HCT116 (cell line): ENCODE measurements at regions not wholly inside any gene's neighbourhood (a gene's known extent, or its start where the extent isn't known, plus 50 kb on each side); places are given as distances from the start of the nearest gene placed in this dataset.

Source experiments
- ATAC-seq: fragments of 200-7000 bp; cut with Tn5 transposase; 2 replicates; pipeline ENCODE4 v1.9.1; 2020; ENCODE audit warnings: mild to moderate bottlenecking, moderate library complexity
- BruUV-seq: library from RNA; stranded (reverse); fragments of 400-500 nt; replicated peaks from 2 replicates; lab custom pipeline; 2021; lab: Mats Ljungman, UMichigan
- CTCF ChIA-PET: fragments of 300-600 bp; sonication (Branson Sonifier 250); formaldehyde crosslinking; loops from one replicate; lab custom pipeline; 2021; ENCODE audit warnings: antibody characterized with exemption; lab: Charles Lee
- POLR2A ChIA-PET: fragments of 300-600, 350-600 bp; sonication (Branson Sonifier 250); formaldehyde crosslinking; loops from one replicate; lab custom pipeline; 2021; ENCODE audit warnings: antibody characterized with exemption; lab: Charles Lee
- RAD21 ChIA-PET, 2 experiments: fragments of 300-600 bp; sonication (Branson Sonifier 250); formaldehyde crosslinking; loops; one replicate each; lab custom pipeline; 2023; ENCODE audit warnings: low total read pairs in 2 of 2; ENCODE audit not compliant: uncharacterized antibody in 2 of 2, unreplicated experiment in 2 of 2, low non-redundant PET in 1 of 2; lab: Charles Lee
- DNase-seq: peaks from one replicate; pipeline ENCODE4 v3.0.0-alpha.2; 2010; ENCODE audit warnings: low read depth, low spot score
- H2AFZ ChIP-seq: fragments of 200-600 bp; shearing (Covaris generic), sonication (generic); 2 replicates; pipeline ENCODE4 v1.6.1; 2017; ENCODE audit warnings: low read depth, mixed run types, mixed read lengths, antibody characterized with exemption, low read length; ENCODE audit not compliant: poor library complexity, severe bottlenecking
- H3K27ac ChIP-seq: 2 replicates; pipeline ENCODE4 v1.5.1; 2012; ENCODE audit warnings: low read depth, low read length
- H3K27me3 ChIP-seq: fragments of 200-600 bp; sonication (generic); 2 replicates; pipeline ENCODE4 v1.6.1; 2016; ENCODE audit warnings: mixed run types, low read length, mixed read lengths; ENCODE audit not compliant: insufficient read depth
- H3K36me3 ChIP-seq, 2 experiments: fragments of 200-500 bp in 1 of 2; fragments of 200-600 bp in 1 of 2; sonication (Bioruptor generic) in 1 of 2; sonication (generic) in 1 of 2; 2 replicates each; pipeline versions ENCODE4 v1.5.1 to v1.6.1; 2014 to 2016; ENCODE audit warnings: low read length in 2 of 2, inconsistent platforms in 1 of 2, mixed read lengths in 1 of 2, mixed run types in 1 of 2; ENCODE audit not compliant: insufficient read depth in 2 of 2, control insufficient read depth in 1 of 2
- H3K4me1 ChIP-seq, 2 experiments: fragments of 200-600 bp in 1 of 2; sonication (generic) in 1 of 2; 2 replicates each; pipeline versions ENCODE4 v1.5.1 to v1.6.1; 2012 to 2017; ENCODE audit warnings: low read length in 2 of 2, inconsistent platforms in 1 of 2, mild to moderate bottlenecking in 1 of 2, mixed read lengths in 1 of 2, mixed run types in 1 of 2, moderate library complexity in 1 of 2; ENCODE audit not compliant: insufficient read depth in 2 of 2, control insufficient read depth in 1 of 2
- H3K4me2 ChIP-seq: fragments of 200-600 bp; sonication (generic); 2 replicates; pipeline ENCODE4 v1.6.1; 2017; ENCODE audit warnings: mixed run types, low read length, mixed read lengths
- H3K4me3 ChIP-seq, 2 experiments: fragments of 200-600 bp in 1 of 2; sonication (generic) in 1 of 2; replicated peaks in 1 of 2; 2 replicates each; pipeline ENCODE4 v1.5.1; 2011 to 2016; ENCODE audit warnings: low read length in 2 of 2, control low read depth in 1 of 2, low read depth in 1 of 2, mild to moderate bottlenecking in 1 of 2, mixed read lengths in 1 of 2, mixed run types in 1 of 2
- H3K79me2 ChIP-seq: fragments of 200-600 bp; sonication (generic); 2 replicates; pipeline ENCODE4 v1.6.1; 2017; ENCODE audit warnings: mild to moderate bottlenecking, mixed run types, low read length, moderate library complexity, mixed read lengths; ENCODE audit not compliant: insufficient read depth
- H3K9ac ChIP-seq: fragments of 200-600 bp; sonication (generic); 2 replicates; pipeline ENCODE4 v1.6.1; 2016; ENCODE audit warnings: low read length, mixed read lengths
- H3K9me2 ChIP-seq: fragments of 200-600 bp; sonication (generic), shearing (Covaris generic); 2 replicates; pipeline ENCODE4 v1.6.1; 2017; ENCODE audit warnings: mixed run types, mild to moderate bottlenecking, moderate library complexity; ENCODE audit not compliant: insufficient read depth
- H3K9me3 ChIP-seq, 2 experiments: fragments of 200-500 bp in 1 of 2; fragments of 200-600 bp in 1 of 2; sonication (Bioruptor generic) in 1 of 2; sonication (generic) in 1 of 2; 2 replicates each; pipeline ENCODE4 v1.6.1; 2014 to 2017; ENCODE audit warnings: low read length in 2 of 2, mixed read lengths in 2 of 2, inconsistent platforms in 1 of 2, low read depth in 1 of 2, mild to moderate bottlenecking in 1 of 2, mixed run types in 1 of 2, moderate library complexity in 1 of 2; ENCODE audit not compliant: control insufficient read depth in 1 of 2, insufficient read depth in 1 of 2
- H4K20me1 ChIP-seq: fragments of 200-600 bp; sonication (generic), shearing (Covaris generic); 2 replicates; pipeline ENCODE4 v1.6.1; 2017; ENCODE audit warnings: mixed run types, mild to moderate bottlenecking, moderate library complexity; ENCODE audit not compliant: insufficient read depth
- CBX3 ChIP-seq: IDR thresholded peaks from 2 replicates; pipeline ENCODE4 v1.6.1; 2012; ENCODE audit warnings: low read depth
- CEBPB ChIP-seq: IDR thresholded peaks from 2 replicates; pipeline ENCODE4 v1.6.1; 2012; ENCODE audit warnings: low read depth
- CTCF ChIP-seq, 3 experiments: fragments of 200-600 bp in 1 of 3; sonication (generic) in 1 of 3; IDR thresholded peaks in 2 of 3; conservative IDR thresholded peaks in 1 of 3; 2 replicates each; pipeline ENCODE4 v1.5.1; 2012 to 2017; ENCODE audit warnings: low read depth in 2 of 3, low read length in 2 of 3, antibody characterized with exemption in 1 of 3, borderline replicate concordance in 1 of 3, control low read depth in 1 of 3, mild to moderate bottlenecking in 1 of 3, mixed read lengths in 1 of 3, mixed run types in 1 of 3, moderate library complexity in 1 of 3; ENCODE audit not compliant: insufficient read depth in 1 of 3
- EGR1 ChIP-seq: IDR thresholded peaks from 2 replicates; pipeline ENCODE4 v1.6.1; 2012; ENCODE audit warnings: low read depth
- ELF1 ChIP-seq: IDR thresholded peaks from 2 replicates; pipeline ENCODE4 v1.6.1; 2012; ENCODE audit warnings: low read depth, borderline replicate concordance
- EZH2 ChIP-seq: fragments of 200-600 bp; sonication (generic); IDR thresholded peaks from 2 replicates; pipeline ENCODE4 v1.6.1; 2017; ENCODE audit warnings: antibody characterized with exemption, mixed run types
- JUND ChIP-seq: IDR thresholded peaks from 2 replicates; pipeline ENCODE4 v1.6.1; 2012
- MAX ChIP-seq: IDR thresholded peaks from 2 replicates; pipeline ENCODE4 v1.6.1; 2012
- POLR2AphosphoS5 ChIP-seq: IDR thresholded peaks from 2 replicates; pipeline ENCODE4 v1.6.1; 2011; ENCODE audit warnings: mild to moderate bottlenecking, low read depth, low read length, moderate library complexity
- SIN3A ChIP-seq: IDR thresholded peaks from 2 replicates; pipeline ENCODE4 v1.6.1; 2012; ENCODE audit warnings: low read depth
- TCF7L2 ChIP-seq: IDR thresholded peaks from 2 replicates; pipeline ENCODE4 v1.7.0; 2011; ENCODE audit warnings: borderline replicate concordance, inconsistent platforms; ENCODE audit not compliant: insufficient read depth, insufficient read length; ENCODE audit errors: extremely low read depth
- YY1 ChIP-seq: IDR thresholded peaks from 2 replicates; pipeline ENCODE4 v1.6.1; 2011; ENCODE audit warnings: low read length, low read depth, moderate library complexity, mild to moderate bottlenecking; ENCODE audit not compliant: insufficient replicate concordance; ENCODE audit errors: extremely low read depth
- ZFX ChIP-seq: fragments of 450-650 bp; IDR thresholded peaks from 2 replicates; pipeline ENCODE4 v1.6.1; 2017
- ZNF274 ChIP-seq: fragments of 200-500 bp; sonication (Bioruptor generic); IDR thresholded peaks from 2 replicates; pipeline ENCODE4 v1.6.1; 2014; ENCODE audit warnings: mild to moderate bottlenecking, low read depth, low read length, inconsistent platforms
- intact Hi-C: fragments of 100-400 bp; cut with micrococcal nuclease; formaldehyde crosslinking; loops from 2 replicates; pipeline ENCODE4 v1.10.0; 2022

GRCh38 chr21:25341981-25342380 is 265.3 kb downstream of the MRPL39 start:
- POLR2A ChIA-PET = no interaction called here
- Histone ChIP-seq H4K20me1 (no peaks in the 10 kb centered on the region), H3K27me3 (no peaks in the 10 kb centered on the region), H3K4me3 (no peak overlapping the region), H3K9ac (no peak overlapping the region), H3K9me2 (no peaks in the 10 kb centered on the region), H3K4me2 (no peak overlapping the region), H3K9me3 (peaks cover 4 to 30% of the 10 kb centered on the region in 2 experiments; a peak in 2 of 4 replicates), H3K36me3 (no peaks in the 10 kb centered on the region), H3K4me1 (no peaks in the 10 kb centered on the region), H3K79me2 (no peaks in the 10 kb centered on the region), H2AFZ (no peak overlapping the region), H3K27ac (no peak overlapping the region)
- TF ChIP-seq EZH2 (no peak), SIN3A (no peak), ELF1 (no peak), ZNF274 (no peak), TCF7L2 (no peak), ZFX (no peak), EGR1 (no peak), CEBPB (no peak), MAX (no peak), CBX3 (no peak), JUND (no peak), YY1 (no peak), CTCF (IDR thresholded peaks at IDR 0.05 in 2 of 3, conservative IDR thresholded peaks at IDR 0.05 in 1 of 3; ENCODE audit: borderline replicate concordance in 1 of 3, insufficient read depth in 1 of 3, low read depth in 2 of 3, low read length in 2 of 3) (no peak), POLR2AphosphoS5 (no peak)
- DNase-seq (no peak), ATAC-seq (no peak)
- RAD21 ChIA-PET = no interaction called here
- intact Hi-C loops = no loop called here
- CTCF ChIA-PET = no interaction called here
- no TSS peak for BruUV-seq
